ENCODE measurements at regions not wholly inside any gene's neighbourhood (a gene's known extent, or its start where the extent isn't known, plus 50 kb on each side); places are given as distances from the start of the nearest gene placed in this dataset.

DNA sequence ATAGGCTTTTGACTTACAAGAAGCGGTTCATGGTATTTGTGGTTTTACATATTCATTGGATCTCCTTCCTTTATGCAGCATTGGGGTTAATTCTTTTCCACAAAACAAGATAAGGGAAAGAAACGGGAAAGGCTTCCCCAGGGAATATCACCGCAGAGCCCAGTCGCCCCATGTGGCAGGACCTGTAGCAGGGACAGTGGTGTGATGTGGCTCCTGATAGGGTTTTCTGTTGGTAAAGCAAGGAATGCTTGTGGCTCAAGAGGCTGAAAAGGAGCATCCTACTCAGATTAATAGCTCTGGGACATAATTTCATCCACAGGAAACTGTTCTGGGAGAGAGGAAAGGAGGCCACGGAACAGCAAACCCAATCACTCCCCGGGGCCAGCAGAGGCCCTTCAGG is 699.9 kb downstream of the MTRR start:
- Mint-ChIP-seq H3K27me3 (ENCODE audit: unreplicated experiment) (no peaks in the 10 kb centered on the region), H3K4me3 (ENCODE audit: low read depth, unreplicated experiment) (no peak overlapping the region), H3K4me1 (ENCODE audit: low read depth, unreplicated experiment) (no peaks in the 10 kb centered on the region), H3K9me3 (ENCODE audit: low read depth, unreplicated experiment) (peaks cover 7% of the 10 kb centered on the region), H3K27ac (ENCODE audit: unreplicated experiment) (no peak overlapping the region), H3K36me3 (ENCODE audit: insufficient read depth, unreplicated experiment) (no peaks in the 10 kb centered on the region)
- CTCF ChIA-PET: no interaction called here
- intact Hi-C loops (cut with micrococcal nuclease; ENCODE audit: unreplicated experiment): no loop called here
- DNase-seq: no peak
- no TSS peak for BruUV-seq (replicated peaks)
- TF ChIP-seq, protein P1, sequence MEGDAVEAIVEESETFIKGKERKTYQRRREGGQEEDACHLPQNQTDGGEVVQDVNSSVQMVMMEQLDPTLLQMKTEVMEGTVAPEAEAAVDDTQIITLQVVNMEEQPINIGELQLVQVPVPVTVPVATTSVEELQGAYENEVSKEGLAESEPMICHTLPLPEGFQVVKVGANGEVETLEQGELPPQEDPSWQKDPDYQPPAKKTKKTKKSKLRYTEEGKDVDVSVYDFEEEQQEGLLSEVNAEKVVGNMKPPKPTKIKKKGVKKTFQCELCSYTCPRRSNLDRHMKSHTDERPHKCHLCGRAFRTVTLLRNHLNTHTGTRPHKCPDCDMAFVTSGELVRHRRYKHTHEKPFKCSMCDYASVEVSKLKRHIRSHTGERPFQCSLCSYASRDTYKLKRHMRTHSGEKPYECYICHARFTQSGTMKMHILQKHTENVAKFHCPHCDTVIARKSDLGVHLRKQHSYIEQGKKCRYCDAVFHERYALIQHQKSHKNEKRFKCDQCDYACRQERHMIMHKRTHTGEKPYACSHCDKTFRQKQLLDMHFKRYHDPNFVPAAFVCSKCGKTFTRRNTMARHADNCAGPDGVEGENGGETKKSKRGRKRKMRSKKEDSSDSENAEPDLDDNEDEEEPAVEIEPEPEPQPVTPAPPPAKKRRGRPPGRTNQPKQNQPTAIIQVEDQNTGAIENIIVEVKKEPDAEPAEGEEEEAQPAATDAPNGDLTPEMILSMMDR (IDR thresholded peaks at IDR 0.05; ENCODE audit: unreplicated experiment): no peak

DNA sequence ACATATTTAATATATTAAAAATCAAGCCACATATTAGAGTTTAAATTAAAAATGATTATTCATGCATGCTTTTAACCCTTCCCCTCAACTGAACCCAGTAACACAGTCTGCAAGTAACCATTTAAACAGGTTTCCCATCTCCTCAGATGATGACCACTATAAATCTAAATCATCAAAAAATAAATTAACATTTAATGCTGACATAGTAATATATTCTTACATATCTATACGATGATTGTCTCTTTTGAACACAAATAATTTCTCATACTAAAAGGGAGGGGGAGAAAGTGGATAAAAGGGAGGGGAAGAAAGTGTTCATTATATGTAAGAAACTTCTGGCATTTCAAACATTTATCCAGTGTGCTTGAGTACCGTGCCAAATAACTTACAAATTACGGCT is 701.6 kb downstream of the MTRR start:
- H3K4me3 Mint-ChIP-seq (ENCODE audit: low read depth, unreplicated experiment): no peak overlapping the region

DNA sequence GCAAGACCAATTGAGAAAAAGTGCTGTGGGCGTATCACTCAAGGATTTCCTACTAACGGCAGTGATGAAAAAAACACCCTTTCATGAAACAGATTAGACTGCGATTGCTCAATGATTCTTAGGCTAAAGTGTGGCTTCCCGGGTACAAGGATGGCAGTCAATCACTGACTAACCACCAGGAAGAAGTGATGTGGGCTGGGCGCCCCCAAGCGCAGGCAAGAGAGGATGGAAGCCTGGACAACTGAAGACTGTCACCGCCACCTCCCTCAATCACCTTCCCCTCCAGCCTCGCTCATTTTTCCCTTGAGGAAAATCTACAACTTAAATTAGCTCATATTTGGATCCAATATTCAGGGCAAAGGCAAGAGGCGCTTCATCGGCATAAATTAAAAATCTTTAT is 707.2 kb downstream of the MTRR start:
- intact Hi-C loops (cut with micrococcal nuclease; ENCODE audit: unreplicated experiment): no loop called here
- TF ChIP-seq, protein P1 (IDR thresholded peaks at IDR 0.05; ENCODE audit: unreplicated experiment): no peak
- no TSS peak for BruUV-seq (replicated peaks)
- H3K36me3 Mint-ChIP-seq (ENCODE audit: insufficient read depth, unreplicated experiment): no peaks in the 10 kb centered on the region
- H3K9me3 Mint-ChIP-seq (ENCODE audit: low read depth, unreplicated experiment): peaks cover 16% of the 10 kb centered on the region
- H3K4me1 Mint-ChIP-seq (ENCODE audit: low read depth, unreplicated experiment): no peaks in the 10 kb centered on the region
- no peaks in the 10 kb centered on the region for H3K27me3 Mint-ChIP-seq (ENCODE audit: unreplicated experiment)
- no peak overlapping the region for H3K27ac Mint-ChIP-seq (ENCODE audit: unreplicated experiment)
- H3K4me3 Mint-ChIP-seq (ENCODE audit: low read depth, unreplicated experiment): no peak overlapping the region
- CTCF ChIA-PET: no interaction called here
- DNase-seq: no peak

More for the DNA sequence above, 701.6 kb downstream of the MTRR start:
- Mint-ChIP-seq H3K27me3 (ENCODE audit: unreplicated experiment) (no peaks in the 10 kb centered on the region), H3K27ac (ENCODE audit: unreplicated experiment) (no peak overlapping the region), H3K36me3 (ENCODE audit: insufficient read depth, unreplicated experiment) (no peaks in the 10 kb centered on the region), H3K4me1 (ENCODE audit: low read depth, unreplicated experiment) (no peaks in the 10 kb centered on the region), H3K9me3 (ENCODE audit: low read depth, unreplicated experiment) (peaks cover 7% of the 10 kb centered on the region)
- intact Hi-C loops (cut with micrococcal nuclease; ENCODE audit: unreplicated experiment): no loop called here
- DNase-seq: no peak
- CTCF ChIA-PET: no interaction called here
- TF ChIP-seq, protein P1 (IDR thresholded peaks at IDR 0.05; ENCODE audit: unreplicated experiment): no peak
- no TSS peak for BruUV-seq (replicated peaks)

DNA sequence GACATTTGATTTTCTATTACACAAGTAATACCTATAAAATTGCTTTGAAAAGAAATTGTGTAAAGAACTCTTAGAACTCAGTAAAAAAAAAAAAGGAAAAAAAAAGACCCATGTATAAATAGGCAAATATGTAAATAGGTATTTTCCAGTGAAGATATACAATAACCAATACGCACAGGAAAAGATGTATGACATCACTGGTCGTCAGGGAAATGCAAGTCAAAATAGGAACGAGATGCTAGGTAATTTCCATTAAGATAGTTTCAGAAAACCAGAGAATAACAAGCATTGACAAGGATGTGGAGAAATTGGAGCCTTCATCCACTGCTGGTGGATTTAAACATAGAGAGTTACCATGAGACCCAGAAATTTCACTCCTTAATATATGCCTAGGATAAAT is 708.8 kb downstream of the MTRR start:
- no peak overlapping the region for H3K4me3 Mint-ChIP-seq (ENCODE audit: low read depth, unreplicated experiment)
- no peak overlapping the region for H3K27ac Mint-ChIP-seq (ENCODE audit: unreplicated experiment)
- intact Hi-C loops (cut with micrococcal nuclease; ENCODE audit: unreplicated experiment): no loop called here
- H3K36me3 Mint-ChIP-seq (ENCODE audit: insufficient read depth, unreplicated experiment): no peaks in the 10 kb centered on the region
- no peaks in the 10 kb centered on the region for H3K4me1 Mint-ChIP-seq (ENCODE audit: low read depth, unreplicated experiment)
- CTCF ChIA-PET: no interaction called here
- peaks cover 18% of the 10 kb centered on the region for H3K9me3 Mint-ChIP-seq (ENCODE audit: low read depth, unreplicated experiment)
- H3K27me3 Mint-ChIP-seq (ENCODE audit: unreplicated experiment): no peaks in the 10 kb centered on the region
- BruUV-seq (replicated peaks): no TSS peak
- no peak for DNase-seq
- TF ChIP-seq, protein P1 (IDR thresholded peaks at IDR 0.05; ENCODE audit: unreplicated experiment): no peak

DNA sequence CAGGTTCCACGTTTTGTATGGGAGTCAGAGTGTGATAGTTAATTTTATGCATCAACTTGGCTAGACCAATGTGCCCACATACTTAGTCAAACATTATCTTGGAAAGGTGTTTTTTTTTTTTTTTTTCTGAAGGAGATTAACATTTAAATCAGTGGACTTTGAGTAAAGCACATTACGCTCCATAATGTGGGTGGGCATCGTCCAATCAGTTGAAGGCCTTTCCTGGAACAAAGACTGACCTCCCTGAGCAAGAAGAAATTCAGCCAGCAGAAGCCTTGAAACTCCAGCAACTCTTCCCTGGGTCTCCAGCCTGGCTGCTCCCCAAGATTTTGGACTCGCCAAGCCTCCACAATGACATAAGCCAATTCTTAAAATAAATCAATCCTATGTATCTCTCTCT is 711.4 kb downstream of the MTRR start:
- no peak overlapping the region for H3K27ac Mint-ChIP-seq (ENCODE audit: unreplicated experiment)
- peaks cover 14% of the 10 kb centered on the region for H3K9me3 Mint-ChIP-seq (ENCODE audit: low read depth, unreplicated experiment)
- no peaks in the 10 kb centered on the region for H3K27me3 Mint-ChIP-seq (ENCODE audit: unreplicated experiment)
- CTCF ChIA-PET: no interaction called here
- DNase-seq: no peak
- H3K4me1 Mint-ChIP-seq (ENCODE audit: low read depth, unreplicated experiment): no peaks in the 10 kb centered on the region
- TF ChIP-seq, protein P1 (IDR thresholded peaks at IDR 0.05; ENCODE audit: unreplicated experiment): no peak
- BruUV-seq (replicated peaks): no TSS peak
- no peak overlapping the region for H3K4me3 Mint-ChIP-seq (ENCODE audit: low read depth, unreplicated experiment)
- H3K36me3 Mint-ChIP-seq (ENCODE audit: insufficient read depth, unreplicated experiment): no peaks in the 10 kb centered on the region
- intact Hi-C loops (cut with micrococcal nuclease; ENCODE audit: unreplicated experiment): no loop called here
